Osteocyte (in vitro differentiated cells): ENCODE measurements at regions not wholly inside any gene's neighbourhood (a gene's known extent, or its start where the extent isn't known, plus 50 kb on each side); places are given as distances from the start of the nearest gene placed in this dataset.
A peak's percentile ranks its signal among the peaks of the same experiment; 100 is the strongest.

Experiments
- DNase-seq: peaks from one replicate; pipeline ENCODE4 v3.0.0; 2021; ENCODE audit warnings: mixed read lengths; ENCODE audit not compliant: unreplicated experiment; ENCODE audit errors: extremely low spot score
- H3K27ac Mint-ChIP-seq: one replicate; pipeline ENCODE4 v1.8.0; 2021; ENCODE audit warnings: mild to moderate bottlenecking, mixed read lengths; ENCODE audit not compliant: unreplicated experiment
- H3K27me3 Mint-ChIP-seq: one replicate; pipeline ENCODE4 v1.8.0; 2021; ENCODE audit warnings: mixed read lengths; ENCODE audit not compliant: unreplicated experiment
- H3K36me3 Mint-ChIP-seq: one replicate; pipeline ENCODE4 v1.8.0; 2021; ENCODE audit warnings: mixed read lengths; ENCODE audit not compliant: unreplicated experiment
- H3K4me1 Mint-ChIP-seq: one replicate; pipeline ENCODE4 v1.8.0; 2021; ENCODE audit warnings: mixed read lengths; ENCODE audit not compliant: unreplicated experiment
- H3K4me3 Mint-ChIP-seq: one replicate; pipeline ENCODE4 v1.8.0; 2021; ENCODE audit warnings: mild to moderate bottlenecking, moderate library complexity, mixed read lengths; ENCODE audit not compliant: unreplicated experiment
- H3K9me3 Mint-ChIP-seq: one replicate; pipeline ENCODE4 v1.8.0; 2021; ENCODE audit warnings: mixed read lengths; ENCODE audit not compliant: unreplicated experiment
- CTCF ChIP-seq: fragments of 200-600 bp; sonication (generic); IDR thresholded peaks from 2 replicates; pipeline ENCODE4 v1.5.0; 2021; ENCODE audit warnings: antibody characterized with exemption, mild to moderate bottlenecking, moderate library complexity

GRCh38 chr7:31192986-31193385 is 140.9 kb downstream of the ADCYAP1R1 start:
- Mint-ChIP-seq H3K36me3 (no peaks in the 10 kb centered on the region), H3K4me1 (peaks cover 1% of the 10 kb centered on the region), H3K4me3 (no peak overlapping the region), H3K27ac (no peak overlapping the region), H3K27me3 (peaks cover 26% of the 10 kb centered on the region), H3K9me3 (no peaks in the 10 kb centered on the region)
- no peak for DNase-seq
- peak; percentile 72 for TF ChIP-seq CTCF

DNA sequence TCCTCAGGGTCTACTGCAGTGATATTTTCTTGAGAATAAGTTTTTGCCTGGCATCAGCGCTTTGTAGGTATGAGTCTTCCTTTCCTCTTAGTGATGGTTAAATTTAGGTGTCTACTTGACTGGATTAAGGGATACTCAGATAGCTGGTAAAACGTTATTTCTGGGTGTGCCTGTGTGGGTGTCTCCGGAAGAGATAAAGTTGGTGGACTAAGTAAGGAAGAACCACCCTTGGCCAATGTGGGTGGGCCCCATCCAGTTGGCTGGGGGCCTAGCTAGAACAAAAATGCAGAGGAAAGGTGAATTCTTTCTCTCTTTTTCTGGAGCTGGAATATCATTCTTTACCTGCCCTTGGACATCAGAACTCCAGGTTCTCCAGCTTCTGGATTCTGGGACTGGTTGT is 138.8 kb downstream of the ADCYAP1R1 start:
- no peak overlapping the region for H3K27ac Mint-ChIP-seq
- peaks cover 1% of the 10 kb centered on the region for H3K4me1 Mint-ChIP-seq
- H3K36me3 Mint-ChIP-seq: no peaks in the 10 kb centered on the region

DNA sequence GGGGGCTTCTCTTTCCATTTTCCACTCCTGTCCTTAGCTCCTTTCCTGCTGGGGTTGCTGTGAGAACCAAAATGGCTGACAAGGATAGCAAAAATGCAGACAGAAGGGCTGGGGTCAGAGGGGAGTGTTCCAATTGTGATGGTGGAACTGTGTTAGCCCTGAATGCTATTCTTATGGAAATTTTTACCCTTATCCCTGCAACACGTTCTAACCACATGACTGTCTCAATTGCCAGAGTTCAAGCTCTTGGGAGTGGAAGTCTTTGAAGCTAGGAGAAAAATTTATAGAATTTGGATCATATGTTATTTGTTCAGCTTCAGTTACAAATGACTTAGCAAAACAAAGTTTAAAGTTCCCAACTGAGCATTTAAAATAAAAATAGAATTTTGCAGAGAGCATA is 134.1 kb downstream of the ADCYAP1R1 start:
- Mint-ChIP-seq H3K27me3 (peaks cover 28% of the 10 kb centered on the region), H3K9me3 (no peaks in the 10 kb centered on the region), H3K4me1 (no peaks in the 10 kb centered on the region), H3K27ac (no peak overlapping the region), H3K36me3 (no peaks in the 10 kb centered on the region), H3K4me3 (no peak overlapping the region)
- no peak for TF ChIP-seq CTCF
- no peak for DNase-seq

More for the DNA sequence above, 138.8 kb downstream of the ADCYAP1R1 start:
- Mint-ChIP-seq H3K9me3 (no peaks in the 10 kb centered on the region), H3K27me3 (peaks cover 24% of the 10 kb centered on the region), H3K4me3 (no peak overlapping the region)
- TF ChIP-seq CTCF: no peak
- no peak for DNase-seq

GRCh38 chr7:31175672-31176071 is 123.6 kb downstream of the ADCYAP1R1 start:
- Mint-ChIP-seq H3K27ac (no peak overlapping the region), H3K4me1 (no peaks in the 10 kb centered on the region), H3K9me3 (no peaks in the 10 kb centered on the region), H3K4me3 (no peak overlapping the region), H3K36me3 (no peaks in the 10 kb centered on the region), H3K27me3 (peaks cover 26% of the 10 kb centered on the region)
- no peak for DNase-seq
- TF ChIP-seq CTCF: no peak

GRCh38 chr7:31171984-31172383 is 119.9 kb downstream of the ADCYAP1R1 start:
- Mint-ChIP-seq H3K27ac (no peak overlapping the region), H3K36me3 (no peaks in the 10 kb centered on the region), H3K4me1 (no peaks in the 10 kb centered on the region), H3K27me3 (peaks cover 10% of the 10 kb centered on the region), H3K9me3 (no peaks in the 10 kb centered on the region), H3K4me3 (no peak overlapping the region)
- DNase-seq: no peak
- no peak for TF ChIP-seq CTCF
